ENCODE measurements at regions not wholly inside any gene's neighbourhood (a gene's known extent, or its start where the extent isn't known, plus 50 kb on each side); places are given as distances from the start of the nearest gene placed in this dataset.
"Not testable (repeated sequence)": the region's sequence is repeated elsewhere in the genome, so short reads cannot be mapped to it uniquely, and the experiment has no call there.

GRCh38 chr7:11283584-11283983 lies 309.9 kb downstream of the PHF14 start:
- TF ChIP-seq, protein P1, sequence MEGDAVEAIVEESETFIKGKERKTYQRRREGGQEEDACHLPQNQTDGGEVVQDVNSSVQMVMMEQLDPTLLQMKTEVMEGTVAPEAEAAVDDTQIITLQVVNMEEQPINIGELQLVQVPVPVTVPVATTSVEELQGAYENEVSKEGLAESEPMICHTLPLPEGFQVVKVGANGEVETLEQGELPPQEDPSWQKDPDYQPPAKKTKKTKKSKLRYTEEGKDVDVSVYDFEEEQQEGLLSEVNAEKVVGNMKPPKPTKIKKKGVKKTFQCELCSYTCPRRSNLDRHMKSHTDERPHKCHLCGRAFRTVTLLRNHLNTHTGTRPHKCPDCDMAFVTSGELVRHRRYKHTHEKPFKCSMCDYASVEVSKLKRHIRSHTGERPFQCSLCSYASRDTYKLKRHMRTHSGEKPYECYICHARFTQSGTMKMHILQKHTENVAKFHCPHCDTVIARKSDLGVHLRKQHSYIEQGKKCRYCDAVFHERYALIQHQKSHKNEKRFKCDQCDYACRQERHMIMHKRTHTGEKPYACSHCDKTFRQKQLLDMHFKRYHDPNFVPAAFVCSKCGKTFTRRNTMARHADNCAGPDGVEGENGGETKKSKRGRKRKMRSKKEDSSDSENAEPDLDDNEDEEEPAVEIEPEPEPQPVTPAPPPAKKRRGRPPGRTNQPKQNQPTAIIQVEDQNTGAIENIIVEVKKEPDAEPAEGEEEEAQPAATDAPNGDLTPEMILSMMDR (IDR thresholded peaks at IDR 0.05) = not testable (repeated sequence)
- not testable (repeated sequence) for TF ChIP-seq POLR2A, EP300 (IDR thresholded peaks at IDR 0.05)

All from tibial nerve (tissue), 4 donors.